22Rv1 (cell line): ENCODE measurements at regions not wholly inside any gene's neighbourhood (a gene's known extent, or its start where the extent isn't known, plus 50 kb on each side); places are given as distances from the start of the nearest gene placed in this dataset.

ENCODE experiments used
- CTCF ChIP-seq: fragments of 450-650 bp; IDR thresholded peaks from 2 replicates; pipeline ENCODE4 v1.5.1; 2017; ENCODE audit warnings: mild to moderate bottlenecking
- ZFX ChIP-seq: fragments of 450-650 bp; IDR thresholded peaks from 2 replicates; pipeline ENCODE4 v1.6.1; 2017; ENCODE audit warnings: antibody characterized with exemption, borderline replicate concordance

- TF ChIP-seq CTCF (no peak), ZFX (no peak)
Measured at GRCh38 chr13:107133950-107134349, 566.0 kb upstream of the ARGLU1 start.
